ENCODE measurements at regions not wholly inside any gene's neighbourhood (a gene's known extent, or its start where the extent isn't known, plus 50 kb on each side); places are given as distances from the start of the nearest gene placed in this dataset.

DNA sequence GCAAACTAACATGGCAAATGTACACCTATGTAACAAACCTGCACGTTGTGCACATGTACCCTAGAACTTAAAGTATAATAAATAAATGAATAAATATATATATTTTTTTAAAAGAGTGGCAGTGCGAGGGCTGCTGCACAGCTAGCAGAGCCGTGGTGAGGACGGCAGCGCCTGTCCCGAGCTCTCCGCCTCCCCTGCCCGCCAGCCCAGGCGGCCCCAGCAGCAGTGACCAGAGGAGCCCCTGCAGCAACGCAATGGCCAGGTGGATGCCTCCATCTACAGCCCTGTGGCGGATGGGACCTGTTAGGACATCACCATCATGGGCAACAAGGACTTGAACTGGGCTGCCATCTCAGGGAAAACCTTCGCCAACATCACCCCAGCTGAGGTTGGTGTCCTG is 351.9 kb downstream of the FAM72C start:
- no peak for DNase-seq

DNA sequence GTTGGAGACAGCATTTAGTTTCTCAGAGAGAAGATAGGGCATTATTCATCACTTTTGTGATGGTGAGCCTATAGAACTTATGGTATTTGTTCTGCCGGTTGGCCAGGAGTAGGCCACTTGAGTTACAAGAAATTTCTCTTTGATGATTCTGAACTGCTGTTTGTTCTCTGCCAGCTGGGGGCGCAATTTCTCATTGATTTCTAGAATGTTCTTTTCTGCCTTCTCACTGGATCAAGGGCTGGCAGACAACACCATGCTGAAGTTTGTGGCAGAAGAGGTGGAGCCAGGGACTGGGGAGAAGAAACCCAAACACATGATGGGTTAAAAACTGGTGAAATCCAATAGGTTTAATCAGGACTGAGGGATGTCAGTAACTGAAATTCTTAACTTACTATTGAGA is 360.6 kb downstream of the FAM72C start:
- no peaks in the 10 kb centered on the region for H3K27me3 Mint-ChIP-seq (ENCODE audit: low read depth in 2 of 2)
- no peak overlapping the region for H3K27ac Mint-ChIP-seq
- no peak overlapping the region for H3K4me3 ChIP-seq (ENCODE audit: low read length)
- H3K36me3 ChIP-seq (ENCODE audit: control insufficient read depth, insufficient read depth, low read length) = no peaks in the 10 kb centered on the region
- no peaks in the 10 kb centered on the region for H3K9me3 ChIP-seq (ENCODE audit: control insufficient read depth, insufficient read depth, low read length)
- intact Hi-C loops (cut with micrococcal nuclease) = no loop called here
- no peak overlapping the region for H3K27ac ChIP-seq (ENCODE audit: low read length)
- TF ChIP-seq, protein P1, sequence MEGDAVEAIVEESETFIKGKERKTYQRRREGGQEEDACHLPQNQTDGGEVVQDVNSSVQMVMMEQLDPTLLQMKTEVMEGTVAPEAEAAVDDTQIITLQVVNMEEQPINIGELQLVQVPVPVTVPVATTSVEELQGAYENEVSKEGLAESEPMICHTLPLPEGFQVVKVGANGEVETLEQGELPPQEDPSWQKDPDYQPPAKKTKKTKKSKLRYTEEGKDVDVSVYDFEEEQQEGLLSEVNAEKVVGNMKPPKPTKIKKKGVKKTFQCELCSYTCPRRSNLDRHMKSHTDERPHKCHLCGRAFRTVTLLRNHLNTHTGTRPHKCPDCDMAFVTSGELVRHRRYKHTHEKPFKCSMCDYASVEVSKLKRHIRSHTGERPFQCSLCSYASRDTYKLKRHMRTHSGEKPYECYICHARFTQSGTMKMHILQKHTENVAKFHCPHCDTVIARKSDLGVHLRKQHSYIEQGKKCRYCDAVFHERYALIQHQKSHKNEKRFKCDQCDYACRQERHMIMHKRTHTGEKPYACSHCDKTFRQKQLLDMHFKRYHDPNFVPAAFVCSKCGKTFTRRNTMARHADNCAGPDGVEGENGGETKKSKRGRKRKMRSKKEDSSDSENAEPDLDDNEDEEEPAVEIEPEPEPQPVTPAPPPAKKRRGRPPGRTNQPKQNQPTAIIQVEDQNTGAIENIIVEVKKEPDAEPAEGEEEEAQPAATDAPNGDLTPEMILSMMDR (IDR thresholded peaks at IDR 0.05) = no peak
- no peak for DNase-seq
- H3K27me3 ChIP-seq (ENCODE audit: control insufficient read depth, insufficient read depth, low read length) = no peaks in the 10 kb centered on the region
- peaks cover 0 to 6% of the 10 kb centered on the region in 2 donors for H3K9me3 Mint-ChIP-seq
- no peak overlapping the region for H3K4me3 Mint-ChIP-seq
- WGBS (ENCODE audit: insufficient coverage) = 41% methylated on average over 2 of the region's 2 CpGs
- H3K36me3 Mint-ChIP-seq = no peaks in the 10 kb centered on the region
- no peaks in the 10 kb centered on the region for H3K4me1 Mint-ChIP-seq
- H3K4me1 ChIP-seq (ENCODE audit: control insufficient read depth, insufficient read depth, low read length) = no peaks in the 10 kb centered on the region
- no peak for ATAC-seq

More for the DNA sequence above, 351.9 kb downstream of the FAM72C start:
- no peak for ATAC-seq
- H3K27ac Mint-ChIP-seq = no peak overlapping the region
- no peak overlapping the region for H3K4me3 Mint-ChIP-seq
- no peaks in the 10 kb centered on the region for H3K27me3 Mint-ChIP-seq (ENCODE audit: low read depth in 2 of 2)
- intact Hi-C loops (cut with micrococcal nuclease) = no loop called here
- Histone ChIP-seq H3K27ac (ENCODE audit: low read length) (no peak overlapping the region), H3K4me1 (ENCODE audit: control insufficient read depth, insufficient read depth, low read length) (no peaks in the 10 kb centered on the region), H3K4me3 (ENCODE audit: low read length) (no peak overlapping the region), H3K36me3 (ENCODE audit: control insufficient read depth, insufficient read depth, low read length) (no peaks in the 10 kb centered on the region), H3K27me3 (ENCODE audit: control insufficient read depth, insufficient read depth, low read length) (no peaks in the 10 kb centered on the region), H3K9me3 (ENCODE audit: control insufficient read depth, insufficient read depth, low read length) (no peaks in the 10 kb centered on the region)
- peaks cover 0 to 2% of the 10 kb centered on the region in 2 donors for H3K9me3 Mint-ChIP-seq
- WGBS (ENCODE audit: insufficient coverage) = 81% methylated on average over 11 of the region's 12 CpGs
- H3K4me1 Mint-ChIP-seq = no peaks in the 10 kb centered on the region
- TF ChIP-seq, protein P1 (IDR thresholded peaks at IDR 0.05) = no peak
- H3K36me3 Mint-ChIP-seq = no peaks in the 10 kb centered on the region

DNA sequence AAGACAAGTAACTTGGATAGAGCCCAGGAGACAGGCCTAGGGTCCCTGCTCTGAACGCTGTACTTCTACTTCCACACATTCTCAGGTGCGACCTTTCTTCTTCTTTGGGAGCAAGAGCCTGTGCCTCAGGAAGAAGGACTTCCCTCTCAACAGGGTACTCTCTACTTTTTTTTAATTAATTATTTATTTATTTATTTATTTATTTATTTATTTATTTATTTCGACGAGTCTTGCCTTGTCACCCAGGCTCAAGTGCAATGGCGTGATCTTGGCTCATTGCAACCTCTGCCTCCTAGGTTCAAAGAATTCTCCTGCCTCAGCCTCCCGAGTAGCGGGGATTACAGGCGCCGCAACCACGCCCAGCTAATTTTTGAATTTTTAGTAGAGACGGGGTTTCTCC is 361.6 kb downstream of the FAM72C start:
- DNase-seq = no peak
- Mint-ChIP-seq H3K27ac (no peak overlapping the region), H3K36me3 (no peaks in the 10 kb centered on the region), H3K27me3 (ENCODE audit: low read depth in 2 of 2) (no peaks in the 10 kb centered on the region), H3K4me1 (no peaks in the 10 kb centered on the region), H3K4me3 (no peak overlapping the region), H3K9me3 (peaks cover 0 to 3% of the 10 kb centered on the region in 2 donors)
- 94% methylated on average over 11 of the region's 11 CpGs for WGBS (ENCODE audit: insufficient coverage)
- TF ChIP-seq, protein P1 (IDR thresholded peaks at IDR 0.05) = no peak
- no peak for ATAC-seq
- no peak overlapping the region for H3K27ac ChIP-seq (ENCODE audit: low read length)
- H3K36me3 ChIP-seq (ENCODE audit: control insufficient read depth, insufficient read depth, low read length) = no peaks in the 10 kb centered on the region
- H3K4me1 ChIP-seq (ENCODE audit: control insufficient read depth, insufficient read depth, low read length) = no peaks in the 10 kb centered on the region
- no peak overlapping the region for H3K4me3 ChIP-seq (ENCODE audit: low read length)
- H3K9me3 ChIP-seq (ENCODE audit: control insufficient read depth, insufficient read depth, low read length) = no peaks in the 10 kb centered on the region
- no peaks in the 10 kb centered on the region for H3K27me3 ChIP-seq (ENCODE audit: control insufficient read depth, insufficient read depth, low read length)
- intact Hi-C loops (cut with micrococcal nuclease) = no loop called here

DNA sequence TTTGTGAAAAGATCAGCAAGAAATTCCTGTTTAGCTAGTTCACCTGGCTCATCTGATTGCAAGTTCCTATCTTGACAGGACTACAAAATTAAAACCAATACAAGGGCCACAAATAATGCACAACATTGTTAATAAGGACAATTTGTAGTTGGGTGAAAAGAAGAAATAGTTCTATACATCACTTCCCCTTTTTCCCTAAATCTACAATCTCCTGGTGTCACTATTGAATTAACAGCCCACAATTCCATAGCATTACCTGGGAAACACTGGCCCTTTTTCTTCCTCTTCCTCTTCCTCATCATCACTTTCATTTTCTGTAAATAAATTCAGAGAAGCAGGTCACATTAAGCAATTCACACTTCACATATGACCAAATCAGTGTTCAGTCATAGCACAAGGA is 366.9 kb downstream of the FAM72C start:
- TF ChIP-seq, protein P1 (IDR thresholded peaks at IDR 0.05) = no peak
- Mint-ChIP-seq H3K36me3 (no peaks in the 10 kb centered on the region), H3K27me3 (ENCODE audit: low read depth in 2 of 2) (no peaks in the 10 kb centered on the region), H3K9me3 (peaks cover 0 to 8% of the 10 kb centered on the region in 2 donors), H3K4me1 (no peaks in the 10 kb centered on the region), H3K27ac (no peak overlapping the region), H3K4me3 (no peak overlapping the region)
- Histone ChIP-seq H3K27ac (ENCODE audit: low read length) (no peak overlapping the region), H3K9me3 (ENCODE audit: control insufficient read depth, insufficient read depth, low read length) (no peaks in the 10 kb centered on the region), H3K36me3 (ENCODE audit: control insufficient read depth, insufficient read depth, low read length) (no peaks in the 10 kb centered on the region), H3K4me1 (ENCODE audit: control insufficient read depth, insufficient read depth, low read length) (no peaks in the 10 kb centered on the region), H3K4me3 (ENCODE audit: low read length) (no peak overlapping the region), H3K27me3 (ENCODE audit: control insufficient read depth, insufficient read depth, low read length) (no peaks in the 10 kb centered on the region)
- ATAC-seq (no peak), DNase-seq (no peak)
- intact Hi-C loops (cut with micrococcal nuclease) = no loop called here

All from natural killer cell (primary cell).